NCI-H2107 (cell line): ENCODE measurements at regions not wholly inside any gene's neighbourhood (a gene's known extent, or its start where the extent isn't known, plus 50 kb on each side); places are given as distances from the start of the nearest gene placed in this dataset.
"Not testable (repeated sequence)": the region's sequence is repeated elsewhere in the genome, so short reads cannot be mapped to it uniquely, and the experiment has no call there.

Source experiments
- DNase-seq: peaks from one replicate; lab custom pipeline; 2025; lab: John Stamatoyannopoulos, UW

DNA sequence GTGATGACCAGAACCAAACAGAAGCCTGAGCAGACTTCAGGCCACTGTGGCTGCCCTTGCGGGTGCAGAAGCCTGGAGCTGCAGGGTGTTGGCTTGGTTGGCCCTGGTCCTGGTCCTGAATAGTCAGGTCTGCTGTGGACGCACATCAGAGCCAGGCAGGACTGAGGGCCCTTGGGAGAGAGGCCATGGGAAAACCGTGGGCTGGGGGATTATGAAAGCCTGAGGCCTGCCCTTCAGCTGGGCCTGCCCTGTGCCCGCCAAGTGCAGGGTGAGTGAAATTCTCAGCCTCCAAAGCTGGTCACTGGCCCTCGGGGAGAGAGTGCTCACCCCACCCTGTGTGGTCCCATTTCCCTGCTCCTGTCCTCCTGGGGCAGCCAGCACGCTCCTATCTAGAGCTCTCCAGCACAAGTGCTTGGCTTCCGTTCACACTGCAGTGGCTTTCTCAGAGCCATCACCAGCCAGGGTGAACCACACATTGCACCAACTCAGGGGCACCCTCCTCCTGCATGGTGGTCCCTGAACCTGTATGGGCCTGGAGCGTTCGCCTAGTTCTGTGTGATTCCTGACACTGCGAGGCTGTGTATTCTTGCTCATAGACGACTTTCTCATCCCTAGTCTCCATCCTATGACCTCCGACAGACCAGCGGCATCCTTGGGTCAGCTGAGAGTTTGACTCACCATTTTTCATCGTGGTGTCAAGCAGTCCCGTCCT lies 146.1 kb downstream of the TTLL2 start:
- DNase-seq, result no peak

DNA sequence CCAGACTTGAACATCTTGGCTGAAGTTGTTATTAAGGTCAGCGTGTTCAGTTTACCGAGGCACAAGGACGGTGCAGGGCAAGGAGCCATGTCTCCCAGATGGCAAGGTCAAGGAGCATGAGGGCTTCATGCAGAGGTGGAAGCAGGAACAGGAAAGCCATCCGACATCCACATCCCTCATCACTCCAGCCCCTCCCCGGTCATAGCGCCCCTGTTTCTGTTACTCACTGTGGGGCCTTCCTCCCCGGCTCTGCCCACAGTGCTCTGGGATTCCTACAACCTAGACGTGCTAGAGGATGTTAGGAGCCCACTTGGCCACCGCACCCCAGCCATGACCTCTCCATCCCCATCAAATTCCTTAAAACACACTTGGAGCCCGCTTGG lies 146.7 kb downstream of the TTLL2 start:
- no peak for DNase-seq

DNA sequence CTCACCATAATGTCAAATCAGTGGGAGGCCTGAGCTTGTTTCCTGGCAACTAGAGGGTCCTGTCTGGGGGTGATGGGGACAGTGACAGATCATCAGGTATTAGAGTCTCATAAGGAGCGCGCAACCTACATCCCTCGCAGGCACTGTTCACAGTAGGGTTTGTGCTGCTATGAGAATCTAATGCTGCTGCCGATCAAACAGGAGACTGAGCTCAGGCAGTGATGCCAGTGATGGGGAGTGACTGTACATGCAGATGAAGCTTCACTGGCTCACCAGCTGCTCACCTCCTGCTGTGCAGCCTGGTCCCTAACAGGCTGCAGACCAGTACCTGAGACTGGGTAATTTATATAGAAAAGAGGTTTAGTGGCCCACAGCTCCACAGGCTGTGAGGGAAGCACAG lies 147.3 kb downstream of the TTLL2 start:
- no peak for DNase-seq

DNA sequence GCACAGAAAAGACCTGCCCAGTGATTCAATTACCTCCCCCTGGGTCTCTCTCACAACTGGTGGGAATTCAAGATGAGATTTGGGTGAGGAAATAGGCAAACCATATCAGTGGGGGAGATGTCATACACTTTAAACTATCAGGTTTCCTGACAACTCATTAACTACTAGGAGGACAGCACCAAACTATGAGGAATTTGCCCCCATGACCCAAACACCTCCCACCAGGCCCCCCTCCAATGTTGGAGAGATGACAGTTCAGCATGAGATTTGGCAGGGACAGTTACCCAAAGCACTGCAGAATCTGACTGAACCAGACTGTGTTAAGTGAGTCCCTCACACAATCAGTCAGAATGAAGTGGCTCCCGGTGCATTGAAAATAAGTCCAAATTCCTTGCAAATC lies 148.0 kb downstream of the TTLL2 start:
- no peak for DNase-seq

DNA sequence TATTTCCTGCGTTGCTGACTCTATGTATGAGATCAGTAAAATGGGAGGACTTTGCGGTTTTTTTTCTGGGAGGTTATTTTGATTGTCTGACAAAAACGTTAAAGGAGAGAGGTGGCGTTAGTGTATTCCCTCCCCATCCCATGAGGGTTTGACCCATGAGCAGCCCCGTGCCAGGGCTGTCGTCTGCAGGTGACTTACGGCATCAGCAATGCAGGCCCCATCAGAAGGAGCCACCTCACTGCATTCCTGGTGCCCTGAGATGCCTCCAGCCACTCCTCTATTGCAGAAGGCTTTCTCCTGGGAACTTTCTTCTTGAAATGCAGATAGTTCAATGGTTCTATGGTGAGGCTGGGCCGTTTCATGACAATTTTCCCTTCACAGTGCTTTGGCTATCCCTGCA lies 149.3 kb downstream of the TTLL2 start:
- DNase-seq, result no peak

DNA sequence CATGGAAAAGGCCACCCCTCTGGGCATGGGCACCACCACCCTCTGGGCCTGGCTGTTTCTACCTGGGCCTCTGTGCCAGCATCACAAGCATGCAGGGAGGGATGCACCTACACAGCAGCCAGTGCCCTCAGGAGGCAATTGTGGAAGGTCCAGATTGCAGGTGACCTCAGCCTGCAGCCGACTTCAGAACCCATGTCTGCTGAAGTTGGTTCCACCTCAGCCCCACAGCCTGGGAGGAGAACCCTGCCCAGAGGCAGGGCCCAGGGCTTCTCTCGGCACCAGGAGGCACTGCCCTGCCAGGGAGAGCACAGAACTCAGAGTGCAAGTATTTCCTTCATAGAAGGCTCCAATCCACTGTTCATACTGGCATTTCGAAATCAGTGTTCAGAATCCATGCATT lies 149.8 kb downstream of the TTLL2 start:
- no peak for DNase-seq

DNA sequence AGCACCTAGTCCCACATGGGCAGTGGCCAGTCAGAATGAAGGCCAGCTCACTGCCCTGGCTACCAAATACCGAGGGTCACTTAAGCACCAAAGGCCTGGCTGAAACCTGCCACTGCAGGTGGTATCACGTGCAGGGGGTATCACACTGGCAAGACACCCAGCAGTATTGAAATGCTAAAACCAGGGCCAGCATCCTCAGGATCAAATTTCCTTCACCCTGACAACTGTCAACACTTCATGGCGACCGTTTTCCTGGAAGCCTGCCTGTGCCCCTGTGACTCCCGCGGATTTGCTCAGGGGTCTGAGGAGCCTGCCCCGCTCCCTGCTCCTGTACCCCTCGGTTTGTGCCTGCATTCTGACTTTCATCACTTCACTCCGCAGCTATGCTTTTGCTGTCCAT lies 151.1 kb downstream of the TTLL2 start:
- DNase-seq, result no peak

DNA sequence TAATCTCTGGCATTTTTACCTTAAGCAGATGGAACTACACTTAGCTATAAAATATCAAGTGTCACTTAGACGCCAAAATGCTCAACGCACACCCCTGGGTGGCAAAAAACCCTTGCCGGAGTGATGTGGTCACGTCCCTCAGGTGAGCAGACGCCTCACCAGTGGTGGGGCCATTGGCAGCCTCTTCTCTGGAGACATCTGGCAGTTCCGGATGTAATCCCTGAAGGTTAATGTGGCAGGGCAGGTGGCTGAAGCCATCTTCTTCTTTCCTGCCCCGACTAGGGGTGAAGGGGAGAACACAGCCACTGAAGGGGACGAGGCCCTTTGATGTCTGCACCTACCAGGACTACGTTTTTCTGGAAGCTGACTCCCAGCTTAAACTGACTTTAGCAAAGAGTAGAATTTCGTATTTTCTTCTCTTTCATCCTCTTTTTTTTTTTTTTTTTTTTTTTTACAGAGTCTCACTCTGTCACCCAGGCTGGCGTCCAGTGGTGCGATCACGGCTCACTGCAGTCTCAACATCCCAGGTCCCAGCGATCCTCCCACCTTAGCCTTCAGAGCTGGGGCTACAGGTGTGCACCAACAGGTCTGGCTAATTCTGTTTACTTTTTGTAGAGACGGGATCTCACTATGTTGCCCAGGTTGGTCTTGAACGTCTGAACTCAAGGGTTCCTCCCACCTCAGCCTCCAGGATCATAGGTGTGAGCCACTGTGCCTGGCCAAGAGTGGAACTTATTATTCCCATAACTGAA lies 152.1 kb downstream of the TTLL2 start:
- DNase-seq, result no peak

DNA sequence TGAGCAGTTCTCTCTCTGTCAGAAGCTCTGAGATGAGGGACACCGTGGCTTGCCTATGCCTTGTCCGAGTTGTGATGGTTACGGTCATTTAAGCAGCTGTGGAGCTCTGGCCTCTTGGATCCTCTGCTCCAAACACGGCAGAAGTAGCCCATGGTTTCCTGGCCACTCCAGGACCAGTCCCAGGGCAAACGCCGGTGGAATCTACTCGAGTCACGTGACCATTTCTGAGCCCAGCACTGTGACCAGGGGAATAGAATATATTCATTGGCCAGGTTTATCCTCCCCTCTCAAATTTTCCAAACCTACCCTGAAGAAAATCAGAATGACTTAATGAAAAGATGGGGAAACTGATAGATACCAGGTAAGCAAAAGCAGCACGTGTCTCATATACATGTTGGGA lies 152.8 kb downstream of the TTLL2 start:
- no peak for DNase-seq

DNA sequence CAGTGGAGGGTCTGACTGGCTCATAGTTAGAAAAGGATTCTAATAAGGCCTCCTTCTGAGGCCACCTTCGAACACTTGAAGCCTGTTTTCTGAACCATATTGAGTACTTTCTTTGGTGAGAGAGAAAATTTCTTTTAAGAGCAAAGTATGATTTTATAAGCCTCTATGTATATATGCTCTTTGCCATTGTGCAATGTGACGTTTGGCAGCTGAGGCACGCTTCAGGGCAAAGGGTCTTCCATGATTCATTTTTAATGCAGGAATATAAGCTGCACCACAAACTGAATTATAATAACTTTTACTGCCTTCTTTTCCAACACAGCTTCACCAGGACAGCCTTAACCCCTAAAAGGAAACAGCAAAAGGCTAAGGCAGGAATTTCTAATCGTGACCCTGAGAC lies 154.4 kb downstream of the TTLL2 start:
- no peak for DNase-seq

DNA sequence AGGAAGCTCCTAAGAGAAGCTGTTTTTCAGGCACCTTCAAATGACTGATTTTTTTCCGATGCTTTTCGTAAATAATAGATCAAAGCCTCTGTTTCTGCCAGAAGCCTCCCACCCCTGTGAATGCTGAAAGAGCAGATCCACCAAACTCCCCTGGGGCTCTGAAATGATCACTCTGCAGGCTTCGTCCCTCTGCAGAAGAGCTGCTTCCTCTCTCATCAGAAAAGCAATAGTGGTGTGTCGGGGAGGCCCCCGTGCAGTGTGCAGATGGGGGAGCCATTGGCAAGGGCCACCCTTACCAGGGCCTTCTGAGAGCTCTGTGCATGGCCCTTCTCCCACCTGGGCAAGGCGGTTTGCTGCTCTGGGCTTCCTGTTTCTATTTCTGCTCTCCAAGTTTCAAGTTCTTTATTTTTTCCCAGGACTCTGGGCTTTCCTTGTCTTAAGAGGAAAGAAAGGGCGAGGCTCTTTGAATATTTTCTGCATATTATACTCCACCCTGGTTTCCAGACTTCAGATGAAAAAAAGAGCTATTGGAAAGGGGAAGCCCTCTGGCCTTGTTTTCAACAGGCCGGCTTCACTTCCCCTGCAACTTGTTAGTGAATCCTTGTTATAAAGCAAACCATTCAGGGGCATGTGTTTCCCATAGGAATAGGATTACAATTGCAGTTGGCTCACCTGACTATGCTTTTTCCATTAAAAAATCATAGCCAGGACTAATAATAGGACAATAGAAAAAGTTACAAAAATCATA lies 155.2 kb downstream of the TTLL2 start:
- DNase-seq, result no peak

DNA sequence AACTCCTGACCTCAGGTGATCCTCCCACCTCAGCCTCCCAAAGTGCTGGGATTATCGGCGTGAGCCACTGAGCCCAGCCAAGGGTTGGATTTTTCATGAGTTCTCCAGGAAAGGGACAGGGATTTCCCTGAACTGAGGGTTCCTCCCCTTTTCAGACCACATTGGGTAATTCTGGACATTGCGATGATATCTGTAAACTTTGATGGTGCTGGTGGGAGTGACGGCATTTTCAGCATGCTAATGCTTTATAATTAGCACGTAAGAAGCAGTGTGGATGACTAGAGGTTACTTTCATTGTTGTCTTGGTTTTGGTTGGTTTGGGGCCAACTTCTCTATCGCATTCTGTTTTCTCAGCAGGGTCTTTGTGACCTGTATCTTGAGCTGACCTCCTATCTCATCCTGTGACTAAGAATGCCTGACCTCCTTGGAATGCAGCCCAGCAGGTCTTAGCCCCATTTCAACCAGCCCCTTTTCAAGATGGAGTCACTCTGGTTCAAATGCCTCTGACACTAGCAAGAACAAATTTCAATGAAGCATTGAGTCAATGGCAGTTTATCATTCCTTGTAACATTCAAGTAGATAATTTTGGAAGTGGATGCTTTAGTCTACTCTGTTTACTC lies 156.5 kb downstream of the TTLL2 start:
- no peak for DNase-seq

DNA sequence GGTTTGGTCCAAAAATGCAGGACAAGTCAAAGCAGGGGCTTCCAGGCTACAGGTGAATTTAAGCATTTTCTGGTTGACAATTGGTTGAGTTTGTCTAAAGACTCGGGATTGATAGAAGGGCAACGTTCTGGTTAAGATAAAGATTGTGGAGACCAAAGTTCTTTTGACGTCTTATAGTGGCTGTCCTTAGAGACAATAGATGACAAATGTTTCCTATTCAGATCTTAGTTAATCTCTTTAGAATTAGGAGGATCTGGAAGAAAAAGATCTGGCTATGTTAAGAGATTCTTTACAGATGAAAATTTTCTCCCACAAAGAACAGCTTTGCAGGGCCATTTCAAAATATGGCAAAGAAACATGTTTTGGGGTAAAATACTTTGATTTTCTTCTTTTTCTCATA lies 157.9 kb downstream of the TTLL2 start:
- DNase-seq, result not testable (repeated sequence)

DNA sequence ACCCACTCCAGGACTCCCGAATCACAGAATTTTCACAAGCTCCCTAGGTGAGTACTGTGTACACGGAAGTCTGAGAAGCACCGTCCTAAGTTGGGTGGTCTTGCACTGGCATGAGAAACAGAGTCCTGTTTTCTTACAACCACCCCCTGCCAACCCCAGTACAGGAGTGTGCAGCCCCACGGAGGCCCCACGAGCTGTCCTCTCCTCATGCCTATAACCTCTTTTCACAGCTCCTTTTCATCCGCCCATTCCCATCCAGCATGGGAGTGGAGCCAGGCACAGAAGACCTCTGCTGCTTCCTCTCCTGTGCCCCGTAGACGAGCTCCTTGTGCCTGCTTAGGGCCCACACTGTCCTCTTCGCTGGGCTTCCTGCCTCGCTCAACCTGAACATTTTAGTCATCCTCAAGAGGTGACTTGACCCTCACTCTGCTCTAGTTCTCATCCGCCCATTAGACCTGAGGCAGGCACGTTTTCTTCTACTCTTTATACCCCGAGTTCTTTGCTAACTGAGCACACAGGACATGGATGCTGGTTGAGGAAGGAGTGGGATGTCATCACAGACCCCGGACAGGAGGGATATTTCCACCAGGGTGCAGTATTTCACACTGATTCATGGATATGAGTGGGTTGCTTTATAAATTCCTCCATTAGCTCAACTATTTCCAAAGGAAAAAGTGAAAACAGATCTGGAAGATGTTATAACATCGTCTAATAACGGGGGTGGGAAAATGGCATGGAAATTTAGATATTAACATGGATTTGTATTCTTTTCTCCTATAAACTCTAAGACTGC lies 160.5 kb downstream of the TTLL2 start:
- DNase-seq, result no peak

DNA sequence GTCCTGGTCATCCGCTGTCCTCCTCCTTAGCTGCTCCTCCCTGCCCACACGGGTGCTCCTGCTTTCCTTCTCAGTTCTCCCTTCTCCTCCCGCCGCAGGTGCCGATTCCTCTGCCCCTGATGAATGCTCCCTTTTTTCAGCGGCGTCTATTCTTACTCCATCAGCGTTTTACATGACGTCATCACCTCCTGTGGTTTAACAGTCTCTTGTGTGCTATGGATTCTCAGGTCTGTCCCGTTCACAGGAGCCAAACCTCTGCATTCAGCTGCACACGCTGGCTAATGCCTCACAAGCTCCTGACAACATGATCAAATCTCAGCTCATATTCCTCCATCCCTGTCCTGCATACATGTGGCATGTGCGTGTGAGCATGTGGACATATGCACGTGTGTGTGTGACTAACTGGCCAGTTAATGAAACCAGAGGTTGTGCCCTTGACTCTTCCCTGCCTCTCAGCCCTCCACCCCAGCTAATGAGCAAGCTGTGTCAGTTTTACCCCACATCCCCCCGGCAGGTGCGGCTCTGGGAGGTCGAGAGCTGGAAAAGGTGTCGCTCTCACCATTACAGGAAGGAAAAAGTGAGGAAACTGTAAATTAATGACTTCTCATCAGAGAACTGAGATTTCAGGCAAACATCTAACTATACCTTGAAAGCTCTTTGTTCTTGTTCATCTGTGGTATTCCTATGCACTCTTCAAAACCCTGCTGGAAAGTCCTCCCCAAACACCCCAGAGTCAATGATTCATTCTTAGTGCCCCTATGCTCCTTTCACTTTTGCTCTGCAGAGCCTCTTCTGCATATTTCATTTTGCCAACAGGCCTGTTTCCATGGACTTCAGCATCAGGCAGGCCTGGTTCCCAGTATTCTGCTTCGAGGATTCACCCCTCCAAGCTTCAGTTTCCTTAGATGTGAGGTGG lies 163.1 kb downstream of the TTLL2 start:
- no peak for DNase-seq

DNA sequence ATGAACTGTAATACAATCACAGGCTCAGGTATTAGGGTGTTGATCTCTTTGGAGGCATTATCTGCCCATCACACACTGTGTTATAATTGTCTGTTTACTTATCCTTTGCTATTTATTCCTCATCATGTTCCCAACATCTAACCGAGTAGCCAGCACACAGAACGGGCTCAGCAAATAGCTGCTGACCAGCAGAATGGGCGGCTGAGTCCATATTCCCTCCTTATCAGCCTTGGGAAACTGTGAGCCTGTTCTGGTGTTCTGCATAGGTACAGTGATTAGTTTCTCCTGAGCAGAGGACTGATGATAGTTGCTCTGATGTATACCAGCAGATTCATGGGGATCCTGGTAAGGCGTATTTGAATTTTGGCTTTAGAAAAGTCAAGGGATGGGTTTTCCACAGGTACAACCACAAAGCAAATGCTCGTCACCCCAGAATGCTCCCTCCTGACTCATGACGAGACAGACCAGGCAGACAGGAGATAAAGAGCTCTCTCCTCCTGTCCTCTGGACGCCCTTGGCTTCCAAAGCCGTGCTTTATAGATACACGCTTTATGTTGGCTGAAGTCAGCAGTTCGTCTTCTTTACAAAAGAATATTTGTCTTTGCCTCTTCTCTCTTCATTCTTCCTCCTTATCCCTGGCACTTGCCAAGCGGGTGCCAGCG lies 166.7 kb downstream of the TTLL2 start:
- DNase-seq, result no peak

DNA sequence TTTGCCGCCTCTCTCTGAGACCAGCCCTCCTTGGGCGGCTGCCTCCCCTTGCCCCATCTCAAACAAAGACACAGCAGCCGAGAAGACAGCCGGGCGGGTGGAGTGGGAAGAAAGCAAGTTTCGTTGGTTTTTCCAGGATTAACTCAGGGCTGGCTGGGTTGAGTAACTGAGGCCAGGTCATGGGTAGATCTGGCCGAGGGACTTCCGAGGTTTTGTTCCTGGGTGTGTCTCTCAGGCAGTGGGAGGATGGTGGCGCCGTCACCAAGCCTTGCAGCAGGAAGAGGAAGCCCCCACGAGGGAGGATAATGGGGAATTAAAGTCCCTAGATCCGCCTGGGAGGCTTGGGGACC lies 167.2 kb downstream of the TTLL2 start:
- DNase-seq, result no peak

DNA sequence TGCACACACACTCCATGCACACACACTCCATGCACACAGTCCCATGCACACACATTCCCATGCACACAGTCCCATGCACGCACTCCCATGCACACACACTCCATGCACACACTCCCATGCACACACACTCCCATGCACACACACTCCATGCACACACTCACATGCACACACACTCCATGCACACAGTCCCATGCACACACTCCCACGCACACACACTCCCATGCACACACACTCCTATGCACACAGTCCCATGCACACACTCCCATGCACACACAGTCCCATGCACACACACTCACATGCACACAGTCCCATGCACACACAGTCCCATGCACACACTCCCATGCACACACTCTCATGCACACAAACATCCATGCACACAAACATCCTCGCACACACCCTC lies 168.4 kb downstream of the TTLL2 start:
- no peak for DNase-seq

DNA sequence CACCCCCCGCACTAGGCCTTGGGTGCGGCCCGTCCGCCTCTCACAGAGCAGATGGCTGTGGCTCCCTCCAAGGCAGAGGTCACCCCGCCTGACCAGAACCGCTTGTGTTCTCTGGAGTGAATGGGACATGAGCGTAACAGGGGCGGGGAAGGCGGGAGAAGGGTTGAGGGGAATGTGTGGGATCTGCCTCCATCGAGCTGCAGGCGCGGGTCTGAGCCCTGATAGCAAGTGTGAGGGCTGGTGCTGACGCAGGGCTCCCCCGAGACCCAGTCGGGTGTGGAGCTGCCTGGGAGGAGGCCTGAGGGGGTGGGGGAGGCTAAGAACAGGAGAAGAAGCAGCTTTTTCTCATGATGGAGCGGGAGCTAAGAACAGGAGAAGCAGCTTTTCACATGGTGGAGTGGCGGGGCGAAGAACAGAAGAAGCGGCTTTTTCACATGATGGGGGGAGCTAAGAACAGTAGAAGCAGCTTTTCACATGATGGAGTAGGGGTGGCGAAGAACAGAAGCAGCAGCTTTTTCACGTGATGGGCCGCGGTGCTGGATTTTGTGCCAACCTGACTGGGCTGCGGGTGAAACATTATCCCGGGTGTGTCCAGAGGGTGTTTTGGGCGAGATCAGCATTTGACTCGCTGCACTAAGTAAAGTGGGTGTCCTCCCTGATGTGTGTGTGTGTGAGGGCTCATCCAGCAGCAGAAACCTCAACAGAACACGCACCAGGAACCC lies 169.3 kb downstream of the TTLL2 start:
- no peak for DNase-seq
